ENCODE measurements at regions not wholly inside any gene's neighbourhood (a gene's known extent, or its start where the extent isn't known, plus 50 kb on each side); places are given as distances from the start of the nearest gene placed in this dataset.
"Not testable (repeated sequence)": the region's sequence is repeated elsewhere in the genome, so short reads cannot be mapped to it uniquely, and the experiment has no call there.

DNA sequence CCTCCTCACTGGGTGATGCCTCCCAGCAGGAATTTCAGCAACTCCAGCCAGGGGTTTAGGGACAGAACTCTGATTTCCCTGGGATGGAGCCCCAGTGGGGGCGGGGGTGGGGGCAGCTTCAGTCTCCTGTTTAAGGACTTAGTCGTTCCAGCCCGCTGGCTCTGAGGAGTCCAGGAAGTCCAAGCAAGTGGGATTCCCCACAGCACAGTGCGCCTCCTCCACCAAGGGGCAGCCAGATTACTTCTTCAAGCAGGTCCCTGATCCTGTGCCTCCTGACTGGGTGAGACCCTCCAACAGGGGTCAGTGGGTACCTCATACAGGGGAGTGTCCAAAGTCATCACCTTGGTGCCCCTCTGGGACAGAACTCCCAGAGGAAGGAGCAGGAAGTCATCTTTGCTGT, 1438.4 kb upstream of the B3GALT2 start:
- H3K36me3 Mint-ChIP-seq (ENCODE audit: low read depth), result no peaks in the 10 kb centered on the region
- H3K4me1 Mint-ChIP-seq, result no peaks in the 10 kb centered on the region
- ATAC-seq, result no peak

DNA sequence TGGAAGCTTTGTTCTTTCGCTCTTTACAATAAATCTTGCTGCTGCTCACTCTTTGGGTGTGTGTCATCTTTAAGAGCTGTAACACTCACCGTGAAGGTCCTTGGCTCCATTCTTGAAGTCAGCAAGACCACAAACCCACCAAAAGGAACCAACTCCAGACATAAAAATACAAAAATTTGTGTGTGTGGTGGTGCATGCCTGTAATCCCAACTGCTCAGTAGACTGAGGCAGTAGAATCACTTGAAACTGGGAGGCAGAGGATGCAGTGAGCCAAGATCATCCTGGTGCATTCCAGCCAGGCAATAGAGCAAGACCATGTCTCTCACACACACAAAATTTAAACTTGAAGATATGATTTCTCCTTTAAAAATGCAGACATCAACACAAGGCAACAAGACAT, 1431.7 kb upstream of the B3GALT2 start:
- ChIA-PET POLR2A (no interaction called here), CTCF (no interaction called here)
- no peak for DNase-seq
- H3K36me3 Mint-ChIP-seq (ENCODE audit: low read depth), result no peaks in the 10 kb centered on the region
- no peaks in the 10 kb centered on the region for H3K27me3 Mint-ChIP-seq
- intact Hi-C loops (cut with DNase I, micrococcal nuclease), result no loop called here
- no peak overlapping the region for H3K27ac Mint-ChIP-seq
- H3K9me3 Mint-ChIP-seq (ENCODE audit: low read depth), result peaks cover 4% of the 10 kb centered on the region
- H3K4me1 Mint-ChIP-seq, result no peaks in the 10 kb centered on the region
- H3K4me3 Mint-ChIP-seq, result no peak overlapping the region
- ATAC-seq, result no peak

More for the DNA sequence above, 1438.4 kb upstream of the B3GALT2 start:
- Mint-ChIP-seq H3K27me3 (no peaks in the 10 kb centered on the region), H3K4me3 (no peak overlapping the region), H3K9me3 (ENCODE audit: low read depth) (peaks cover 2% of the 10 kb centered on the region), H3K27ac (no peak overlapping the region)
- ChIA-PET POLR2A (no interaction called here), CTCF (no interaction called here)
- no peak for DNase-seq
- intact Hi-C loops (cut with DNase I, micrococcal nuclease), result no loop called here

DNA sequence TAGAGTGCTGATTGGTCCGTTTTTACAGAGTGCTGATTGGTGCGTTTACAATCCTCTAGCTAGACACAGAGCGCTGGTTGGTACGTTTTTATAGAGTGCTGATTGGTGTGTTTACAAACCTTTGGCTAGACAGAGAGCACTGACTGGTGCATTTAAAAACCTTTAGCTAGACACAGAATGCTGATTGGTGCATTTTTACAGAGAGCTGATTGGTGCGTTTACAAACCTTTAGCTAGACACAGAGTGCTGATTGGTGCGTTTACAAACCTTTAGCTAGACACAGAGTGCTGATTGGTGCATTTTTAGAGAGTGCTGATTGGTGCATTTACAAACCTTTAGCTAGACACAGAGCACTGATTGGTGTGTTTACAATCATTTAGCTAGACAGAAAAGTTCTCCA, 1430.9 kb upstream of the B3GALT2 start:
- H3K4me1 Mint-ChIP-seq; H3K9me3 Mint-ChIP-seq (ENCODE audit: low read depth); intact Hi-C loops (cut with DNase I, micrococcal nuclease); H3K27me3 Mint-ChIP-seq; DNase-seq; H3K27ac Mint-ChIP-seq; POLR2A ChIA-PET; ATAC-seq; H3K4me3 Mint-ChIP-seq; H3K36me3 Mint-ChIP-seq (ENCODE audit: low read depth): not testable (repeated sequence)
- CTCF ChIA-PET, result interaction anchor here (0.6 kb wide), 1 partner anchor 75 kb away, joined by 4 read pairs; no protein-coding TSS in a partner anchor

DNA sequence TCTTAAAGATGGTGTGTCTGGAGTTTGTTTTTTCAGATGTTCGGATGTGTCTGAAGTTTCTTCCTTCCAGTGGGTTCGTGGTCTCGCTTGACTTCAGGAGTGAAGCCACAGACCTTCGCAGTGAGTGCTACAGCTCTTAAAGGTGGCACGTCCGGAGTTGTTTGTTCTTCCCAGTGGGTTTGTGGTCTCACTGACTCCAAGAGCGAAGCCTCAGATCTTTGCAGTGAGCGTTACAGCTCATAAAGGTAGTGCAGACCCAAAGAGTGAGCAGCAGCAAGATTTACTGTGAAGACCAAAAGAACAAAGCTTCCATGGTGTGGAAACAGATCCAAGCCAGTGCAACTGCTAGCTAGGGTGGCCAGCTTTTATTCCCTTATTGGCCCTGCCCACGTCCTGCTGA, 1430.4 kb upstream of the B3GALT2 start:
- no peak for ATAC-seq
- Mint-ChIP-seq H3K4me1 (no peaks in the 10 kb centered on the region), H3K27ac (no peak overlapping the region), H3K9me3 (ENCODE audit: low read depth) (peaks cover 4% of the 10 kb centered on the region), H3K27me3 (no peaks in the 10 kb centered on the region), H3K36me3 (ENCODE audit: low read depth) (no peaks in the 10 kb centered on the region), H3K4me3 (no peak overlapping the region)
- POLR2A ChIA-PET, result no interaction called here
- no peak for DNase-seq
- intact Hi-C loops (cut with DNase I, micrococcal nuclease), result no loop called here
- CTCF ChIA-PET, result no interaction called here

DNA sequence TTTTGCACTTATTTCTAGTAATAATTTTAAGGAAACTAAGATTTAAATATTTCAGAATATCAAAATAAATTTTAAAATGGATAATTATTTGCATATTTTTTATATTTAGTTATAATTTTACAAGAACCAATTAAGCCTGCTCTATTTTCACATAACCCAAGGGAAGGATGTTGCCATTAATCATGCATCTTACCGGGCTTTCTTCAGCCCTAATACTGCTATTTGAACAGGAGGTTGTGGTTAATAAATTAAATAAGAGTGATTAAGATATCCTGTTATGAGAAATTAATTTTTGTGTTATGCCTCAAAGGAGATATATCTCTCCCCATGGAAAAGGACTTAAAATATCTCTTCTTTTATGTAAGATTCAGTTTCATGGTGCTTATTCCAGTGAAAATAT, 1415.8 kb upstream of the B3GALT2 start:
- no peak for DNase-seq

DNA sequence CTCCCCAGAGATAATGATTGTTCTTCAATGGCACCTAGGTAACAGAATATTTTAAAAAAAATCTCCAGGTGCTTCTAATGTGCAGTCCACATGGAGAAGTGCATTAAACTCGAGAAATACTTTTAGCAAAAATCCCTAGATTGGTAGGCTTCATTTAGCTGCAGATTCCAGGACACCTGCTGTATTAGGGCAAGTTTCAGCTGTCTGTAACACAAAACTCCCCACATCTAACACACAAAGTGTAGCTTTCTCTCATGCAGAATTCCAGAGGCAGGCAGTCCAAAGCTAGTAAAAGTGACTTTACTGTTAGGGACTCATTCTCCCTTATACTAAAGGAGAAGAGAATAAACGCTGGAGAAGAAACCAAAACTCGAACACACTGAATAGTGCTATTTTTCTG, 1414.3 kb upstream of the B3GALT2 start:
- ATAC-seq, result no peak
- DNase-seq, result no peak
- CTCF ChIA-PET, result interaction anchor here (1.0 kb wide), 1 partner anchor 15 kb away, joined by 3 read pairs; no protein-coding TSS in a partner anchor
- Mint-ChIP-seq H3K4me1 (no peaks in the 10 kb centered on the region), H3K9me3 (ENCODE audit: low read depth) (no peaks in the 10 kb centered on the region), H3K36me3 (ENCODE audit: low read depth) (no peaks in the 10 kb centered on the region), H3K4me3 (no peak overlapping the region), H3K27ac (no peak overlapping the region), H3K27me3 (no peaks in the 10 kb centered on the region)
- POLR2A ChIA-PET, result no interaction called here
- intact Hi-C loops (cut with DNase I, micrococcal nuclease), result no loop called here

More for the DNA sequence above, 1415.8 kb upstream of the B3GALT2 start:
- ATAC-seq, result no peak
- intact Hi-C loops (cut with DNase I, micrococcal nuclease), result no loop called here
- no peaks in the 10 kb centered on the region for H3K27me3 Mint-ChIP-seq
- CTCF ChIA-PET, result no interaction called here
- no peaks in the 10 kb centered on the region for H3K9me3 Mint-ChIP-seq (ENCODE audit: low read depth)
- no peak overlapping the region for H3K27ac Mint-ChIP-seq
- H3K36me3 Mint-ChIP-seq (ENCODE audit: low read depth), result no peaks in the 10 kb centered on the region
- POLR2A ChIA-PET, result no interaction called here
- H3K4me3 Mint-ChIP-seq, result no peak overlapping the region
- H3K4me1 Mint-ChIP-seq, result no peaks in the 10 kb centered on the region

DNA sequence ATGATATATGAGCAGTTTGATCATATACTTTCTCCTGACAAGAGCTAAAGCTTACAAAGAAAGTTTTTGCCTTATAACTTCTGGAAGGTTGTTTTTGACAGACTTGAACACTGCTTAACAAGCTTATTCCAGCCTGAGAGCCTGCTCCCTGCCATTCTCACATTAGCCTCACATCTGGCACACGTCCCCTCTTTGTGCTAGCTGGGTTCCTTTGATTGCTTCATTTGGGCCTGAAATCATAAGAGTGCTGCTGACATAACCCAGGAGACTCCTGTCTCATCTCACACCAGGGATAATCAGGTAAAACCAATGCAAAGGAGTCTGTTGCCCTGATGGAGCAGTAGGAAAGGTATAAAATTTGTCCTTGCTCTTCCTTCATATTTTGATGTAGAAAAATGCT, 1411.7 kb upstream of the B3GALT2 start:
- ChIA-PET POLR2A (no interaction called here), CTCF (interaction anchor here (0.6 kb wide), 1 partner anchor 117 kb away, joined by 3 read pairs; no protein-coding TSS in a partner anchor)
- DNase-seq, result no peak
- H3K27ac Mint-ChIP-seq, result no peak overlapping the region
- no peak for ATAC-seq
- intact Hi-C loops (cut with DNase I, micrococcal nuclease), result no loop called here
- H3K36me3 Mint-ChIP-seq (ENCODE audit: low read depth), result no peaks in the 10 kb centered on the region
- H3K9me3 Mint-ChIP-seq (ENCODE audit: low read depth), result no peaks in the 10 kb centered on the region
- no peaks in the 10 kb centered on the region for H3K27me3 Mint-ChIP-seq
- H3K4me3 Mint-ChIP-seq, result no peak overlapping the region
- no peaks in the 10 kb centered on the region for H3K4me1 Mint-ChIP-seq

DNA sequence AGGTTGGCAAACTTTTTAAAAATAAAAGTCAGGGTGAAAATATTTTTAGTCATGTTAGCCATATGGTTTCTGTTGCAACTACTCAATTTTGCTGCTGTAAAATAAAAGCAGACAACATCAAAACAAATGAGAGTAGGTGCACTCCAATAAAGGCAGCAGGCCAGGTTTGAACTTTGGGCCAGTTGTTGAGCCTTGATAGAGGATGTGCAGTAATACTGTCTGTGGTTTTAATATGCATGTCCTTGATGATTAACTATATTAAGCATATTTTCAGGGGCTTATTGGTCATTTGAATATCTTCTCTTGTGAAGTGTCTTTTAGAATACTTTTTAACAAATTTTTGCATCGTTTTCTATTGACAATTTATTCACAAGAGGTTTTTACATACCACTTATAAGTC, 1399.9 kb upstream of the B3GALT2 start:
- no peak overlapping the region for H3K27ac Mint-ChIP-seq
- no peak for ATAC-seq

DNA sequence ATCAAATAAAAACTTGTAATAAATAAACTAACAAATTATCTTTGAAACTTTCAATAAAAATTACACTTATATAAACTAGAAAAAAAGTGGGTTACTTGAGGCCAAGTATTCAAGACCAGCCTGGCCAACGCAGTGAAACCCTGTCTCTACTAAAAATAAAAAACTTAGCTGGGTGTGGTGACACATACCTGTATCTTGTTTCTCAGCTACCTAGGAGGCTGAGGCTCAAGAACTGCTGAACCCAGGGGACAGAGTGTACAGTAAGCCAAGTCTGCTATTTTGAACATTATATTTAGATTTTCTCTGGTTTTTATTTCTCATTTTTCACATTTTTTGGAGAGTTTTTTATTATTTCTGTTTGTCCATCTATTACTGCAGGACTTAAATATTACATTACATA, 1397.6 kb upstream of the B3GALT2 start:
- Mint-ChIP-seq H3K36me3 (ENCODE audit: low read depth) (no peaks in the 10 kb centered on the region), H3K27me3 (no peaks in the 10 kb centered on the region), H3K4me3 (no peak overlapping the region), H3K4me1 (no peaks in the 10 kb centered on the region), H3K27ac (no peak overlapping the region), H3K9me3 (ENCODE audit: low read depth) (peaks cover 1% of the 10 kb centered on the region)
- no peak for ATAC-seq
- ChIA-PET CTCF (interaction anchor here (0.8 kb wide), 1 partner anchor 10 kb away, joined by 3 read pairs; no protein-coding TSS in a partner anchor), POLR2A (no interaction called here)
- no peak for DNase-seq
- intact Hi-C loops (cut with DNase I, micrococcal nuclease), result no loop called here

More for the DNA sequence above, 1399.9 kb upstream of the B3GALT2 start:
- H3K4me3 Mint-ChIP-seq, result no peak overlapping the region
- POLR2A ChIA-PET, result no interaction called here
- H3K9me3 Mint-ChIP-seq (ENCODE audit: low read depth), result peaks cover 1% of the 10 kb centered on the region
- CTCF ChIA-PET, result no interaction called here
- intact Hi-C loops (cut with DNase I, micrococcal nuclease), result no loop called here
- no peaks in the 10 kb centered on the region for H3K36me3 Mint-ChIP-seq (ENCODE audit: low read depth)
- no peak for DNase-seq
- no peaks in the 10 kb centered on the region for H3K4me1 Mint-ChIP-seq
- no peaks in the 10 kb centered on the region for H3K27me3 Mint-ChIP-seq

DNA sequence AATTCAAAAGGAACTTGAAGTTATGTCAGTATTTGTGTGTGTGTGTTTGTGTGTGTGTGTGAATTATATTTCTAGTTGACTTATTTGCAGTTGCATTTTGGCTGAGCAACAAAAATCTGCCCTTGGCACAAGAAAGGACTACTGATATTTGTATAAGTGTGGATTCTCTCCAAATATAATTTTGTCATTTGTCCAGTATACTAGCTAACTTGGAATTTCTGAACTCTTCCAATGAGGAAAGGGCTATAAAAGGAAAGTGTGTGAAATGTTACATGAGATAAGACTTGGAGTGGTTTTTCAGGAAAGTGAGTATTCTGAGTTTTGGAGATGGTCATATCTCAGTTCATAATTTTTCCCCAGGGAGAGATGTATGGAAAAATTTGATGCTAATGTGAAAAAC, 1384.1 kb upstream of the B3GALT2 start:
- no peaks in the 10 kb centered on the region for H3K27me3 Mint-ChIP-seq
- no peak overlapping the region for H3K4me3 Mint-ChIP-seq
- H3K36me3 Mint-ChIP-seq (ENCODE audit: low read depth), result no peaks in the 10 kb centered on the region
- POLR2A ChIA-PET, result no interaction called here
- CTCF ChIA-PET, result no interaction called here
- no peaks in the 10 kb centered on the region for H3K9me3 Mint-ChIP-seq (ENCODE audit: low read depth)
- DNase-seq (no peak), ATAC-seq (no peak)
- no peaks in the 10 kb centered on the region for H3K4me1 Mint-ChIP-seq
- H3K27ac Mint-ChIP-seq, result no peak overlapping the region
- intact Hi-C loops (cut with DNase I, micrococcal nuclease), result no loop called here

DNA sequence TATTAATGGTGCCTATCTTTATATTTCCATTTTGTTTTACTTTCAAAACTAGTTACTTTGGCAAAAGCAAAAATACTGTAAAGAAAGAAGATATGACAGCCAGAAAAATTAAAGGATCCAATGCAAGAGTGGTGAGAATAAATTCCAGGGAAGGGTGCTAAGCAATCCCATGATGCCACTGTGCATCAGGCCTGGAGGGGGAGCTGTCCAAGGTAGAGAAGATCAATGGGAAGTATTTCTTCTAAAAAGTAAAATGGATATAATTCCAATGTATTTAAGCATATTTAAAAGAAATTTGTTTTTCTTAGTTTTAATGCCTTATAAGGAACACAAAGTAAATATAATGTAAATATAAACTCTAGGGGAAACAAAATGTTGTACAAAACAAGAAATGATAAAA, 1382.2 kb upstream of the B3GALT2 start:
- DNase-seq, result no peak

DNA sequence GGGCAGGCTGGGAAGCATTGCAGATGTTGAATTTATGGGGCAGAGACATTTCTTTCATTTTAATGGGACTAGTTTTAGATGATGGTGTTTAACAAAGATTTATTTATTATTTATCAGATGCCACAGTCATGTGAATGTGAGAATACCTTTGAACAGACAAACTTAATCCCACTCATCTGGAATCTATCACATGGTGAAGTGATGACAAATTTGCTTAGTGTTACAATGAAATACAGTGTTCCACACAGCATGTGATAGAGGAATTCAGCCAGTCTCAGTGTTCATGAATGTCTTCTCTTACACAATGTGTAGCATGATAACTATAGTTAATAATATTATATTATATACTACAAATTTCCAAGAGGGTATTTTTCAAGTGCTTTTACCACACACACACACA, 1361.7 kb upstream of the B3GALT2 start:
- ChIA-PET POLR2A (no interaction called here), CTCF (no interaction called here)
- no peak overlapping the region for H3K27ac Mint-ChIP-seq
- intact Hi-C loops (cut with DNase I, micrococcal nuclease), result no loop called here
- no peaks in the 10 kb centered on the region for H3K4me1 Mint-ChIP-seq
- DNase-seq (no peak), ATAC-seq (no peak)
- peaks cover under 1% of the 10 kb centered on the region for H3K9me3 Mint-ChIP-seq (ENCODE audit: low read depth)
- H3K36me3 Mint-ChIP-seq (ENCODE audit: low read depth), result no peaks in the 10 kb centered on the region
- no peak overlapping the region for H3K4me3 Mint-ChIP-seq
- no peaks in the 10 kb centered on the region for H3K27me3 Mint-ChIP-seq

More for the DNA sequence above, 1382.2 kb upstream of the B3GALT2 start:
- ATAC-seq, result no peak
- POLR2A ChIA-PET, result no interaction called here
- H3K27ac Mint-ChIP-seq, result no peak overlapping the region
- intact Hi-C loops (cut with DNase I, micrococcal nuclease), result no loop called here
- no peak overlapping the region for H3K4me3 Mint-ChIP-seq
- H3K4me1 Mint-ChIP-seq, result no peaks in the 10 kb centered on the region
- H3K9me3 Mint-ChIP-seq (ENCODE audit: low read depth), result no peaks in the 10 kb centered on the region
- no peaks in the 10 kb centered on the region for H3K27me3 Mint-ChIP-seq
- H3K36me3 Mint-ChIP-seq (ENCODE audit: low read depth), result no peaks in the 10 kb centered on the region
- CTCF ChIA-PET, result no interaction called here

DNA sequence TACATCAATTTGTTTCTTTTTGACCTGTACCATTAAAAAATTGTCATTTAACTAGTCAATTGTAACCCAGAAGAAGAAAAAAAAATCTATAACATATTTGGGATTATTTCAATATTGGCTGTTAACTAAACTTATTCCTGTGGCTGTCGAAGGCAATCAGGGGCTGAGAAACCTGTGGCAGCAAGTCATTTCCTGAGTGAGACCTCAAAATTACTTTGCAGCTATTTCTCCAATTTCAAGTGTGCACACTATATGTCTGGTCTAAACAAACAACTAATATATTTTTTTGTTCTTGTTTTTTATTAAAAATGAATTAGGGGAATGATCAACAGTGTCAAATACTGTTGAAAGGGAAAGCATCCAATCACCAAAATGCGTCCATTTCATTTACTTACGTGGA, 1357.6 kb upstream of the B3GALT2 start:
- H3K4me1 Mint-ChIP-seq, result no peaks in the 10 kb centered on the region
- H3K36me3 Mint-ChIP-seq (ENCODE audit: low read depth), result no peaks in the 10 kb centered on the region
- ATAC-seq (no peak), DNase-seq (no peak)
- no peak overlapping the region for H3K27ac Mint-ChIP-seq
- H3K9me3 Mint-ChIP-seq (ENCODE audit: low read depth), result peaks cover 3% of the 10 kb centered on the region
- ChIA-PET CTCF (no interaction called here), POLR2A (no interaction called here)
- H3K27me3 Mint-ChIP-seq, result no peaks in the 10 kb centered on the region
- intact Hi-C loops (cut with DNase I, micrococcal nuclease), result no loop called here
- no peak overlapping the region for H3K4me3 Mint-ChIP-seq
